IPS-18a (cell line): ENCODE measurements at regions not wholly inside any gene's neighbourhood (a gene's known extent, or its start where the extent isn't known, plus 50 kb on each side); places are given as distances from the start of the nearest gene placed in this dataset.

Experiments
- H3K27ac ChIP-seq: one replicate; pipeline ENCODE4 v1.5.1; 2013; ENCODE audit warnings: low read length
- H3K27me3 ChIP-seq: one replicate; pipeline ENCODE4 v1.6.1; 2013; ENCODE audit warnings: mild to moderate bottlenecking, low read length; ENCODE audit not compliant: control insufficient read depth, insufficient read depth
- H3K36me3 ChIP-seq: one replicate; pipeline ENCODE4 v1.6.1; 2013; ENCODE audit warnings: low read depth, low read length; ENCODE audit not compliant: control insufficient read depth
- H3K4me1 ChIP-seq: one replicate; pipeline ENCODE4 v1.6.1; 2013; ENCODE audit warnings: low read depth, low read length; ENCODE audit not compliant: control insufficient read depth
- H3K4me3 ChIP-seq: one replicate; pipeline ENCODE4 v1.5.1; 2013; ENCODE audit warnings: low read length
- H3K9ac ChIP-seq: one replicate; pipeline ENCODE4 v1.6.1; 2013; ENCODE audit warnings: mild to moderate bottlenecking, low read length, moderate library complexity
- H3K9me3 ChIP-seq: one replicate; pipeline ENCODE4 v1.6.1; 2013; ENCODE audit warnings: low read depth, low read length; ENCODE audit not compliant: control insufficient read depth

GRCh38 chr6:40708049-40708448 is 120.9 kb upstream of the LRFN2 start:
- Histone ChIP-seq H3K27me3 (no peaks in the 10 kb centered on the region), H3K36me3 (no peaks in the 10 kb centered on the region), H3K9ac (no peak overlapping the region), H3K4me1 (peaks cover 13% of the 10 kb centered on the region), H3K27ac (no peak overlapping the region), H3K9me3 (no peaks in the 10 kb centered on the region), H3K4me3 (no peak overlapping the region)

GRCh38 chr6:40706178-40706577 is 119.0 kb upstream of the LRFN2 start:
- Histone ChIP-seq H3K4me1 (peaks cover 13% of the 10 kb centered on the region), H3K9me3 (no peaks in the 10 kb centered on the region), H3K9ac (no peak overlapping the region), H3K27me3 (no peaks in the 10 kb centered on the region), H3K4me3 (no peak overlapping the region), H3K27ac (no peak overlapping the region), H3K36me3 (no peaks in the 10 kb centered on the region)

- H3K36me3 ChIP-seq: no peaks in the 10 kb centered on the region
- peaks cover 13% of the 10 kb centered on the region for H3K4me1 ChIP-seq
- H3K9me3 ChIP-seq: no peaks in the 10 kb centered on the region
- H3K27ac ChIP-seq: no peak overlapping the region
- no peak overlapping the region for H3K9ac ChIP-seq
- no peak overlapping the region for H3K4me3 ChIP-seq
- no peaks in the 10 kb centered on the region for H3K27me3 ChIP-seq
These were observed 118.2 kb upstream of the LRFN2 start for GRCh38 chr6:40705354-40705753.

GRCh38 chr6:40701352-40702007 is 114.3 kb upstream of the LRFN2 start:
- Histone ChIP-seq H3K36me3 (no peaks in the 10 kb centered on the region), H3K4me3 (no peak overlapping the region), H3K9ac (no peak overlapping the region), H3K27me3 (no peaks in the 10 kb centered on the region), H3K27ac (no peak overlapping the region), H3K9me3 (no peaks in the 10 kb centered on the region), H3K4me1 (peaks cover 11% of the 10 kb centered on the region)

GRCh38 chr6:40700006-40700580 is 112.9 kb upstream of the LRFN2 start:
- no peaks in the 10 kb centered on the region for H3K4me1 ChIP-seq
- H3K4me3 ChIP-seq: no peak overlapping the region

GRCh38 chr6:40695750-40696415 is 108.7 kb upstream of the LRFN2 start:
- Histone ChIP-seq H3K36me3 (no peaks in the 10 kb centered on the region), H3K4me3 (no peak overlapping the region), H3K27me3 (no peaks in the 10 kb centered on the region), H3K4me1 (no peaks in the 10 kb centered on the region), H3K9ac (no peak overlapping the region), H3K27ac (no peak overlapping the region), H3K9me3 (no peaks in the 10 kb centered on the region)

More at GRCh38 chr6:40700006-40700580, 112.9 kb upstream of the LRFN2 start:
- Histone ChIP-seq H3K9me3 (no peaks in the 10 kb centered on the region), H3K27me3 (no peaks in the 10 kb centered on the region), H3K27ac (no peak overlapping the region), H3K9ac (no peak overlapping the region), H3K36me3 (no peaks in the 10 kb centered on the region)

GRCh38 chr6:40695114-40695513 is 108.0 kb upstream of the LRFN2 start:
- no peaks in the 10 kb centered on the region for H3K4me1 ChIP-seq
- no peaks in the 10 kb centered on the region for H3K9me3 ChIP-seq
- no peak overlapping the region for H3K4me3 ChIP-seq
- no peak overlapping the region for H3K27ac ChIP-seq
- H3K9ac ChIP-seq: no peak overlapping the region
- no peaks in the 10 kb centered on the region for H3K27me3 ChIP-seq
- no peaks in the 10 kb centered on the region for H3K36me3 ChIP-seq

GRCh38 chr6:40693768-40694167 is 106.6 kb upstream of the LRFN2 start:
- Histone ChIP-seq H3K27me3 (no peaks in the 10 kb centered on the region), H3K4me3 (no peak overlapping the region), H3K36me3 (no peaks in the 10 kb centered on the region), H3K9ac (no peak overlapping the region), H3K4me1 (no peaks in the 10 kb centered on the region), H3K27ac (no peak overlapping the region), H3K9me3 (no peaks in the 10 kb centered on the region)

GRCh38 chr6:40692337-40692736 is 105.2 kb upstream of the LRFN2 start:
- H3K27me3 ChIP-seq: no peaks in the 10 kb centered on the region
- H3K4me3 ChIP-seq: no peak overlapping the region
- H3K4me1 ChIP-seq: no peaks in the 10 kb centered on the region
- H3K9me3 ChIP-seq: no peaks in the 10 kb centered on the region
- H3K9ac ChIP-seq: no peak overlapping the region
- no peaks in the 10 kb centered on the region for H3K36me3 ChIP-seq
- no peak overlapping the region for H3K27ac ChIP-seq

- Histone ChIP-seq H3K9ac (no peak overlapping the region), H3K4me1 (no peaks in the 10 kb centered on the region), H3K36me3 (no peaks in the 10 kb centered on the region), H3K27me3 (no peaks in the 10 kb centered on the region), H3K4me3 (no peak overlapping the region), H3K27ac (no peak overlapping the region), H3K9me3 (no peaks in the 10 kb centered on the region)
These were observed 102.0 kb upstream of the LRFN2 start for GRCh38 chr6:40689185-40689584.

- Histone ChIP-seq H3K36me3 (no peaks in the 10 kb centered on the region), H3K4me1 (no peaks in the 10 kb centered on the region), H3K9ac (no peak overlapping the region), H3K27ac (no peak overlapping the region), H3K4me3 (no peak overlapping the region), H3K9me3 (no peaks in the 10 kb centered on the region), H3K27me3 (no peaks in the 10 kb centered on the region)
These were observed 101.1 kb upstream of the LRFN2 start for GRCh38 chr6:40688214-40688761.
